HepG2 (cell line): ENCODE measurements at regions not wholly inside any gene's neighbourhood (a gene's known extent, or its start where the extent isn't known, plus 50 kb on each side); places are given as distances from the start of the nearest gene placed in this dataset.

Experiments
- ATAC-seq: fragments of 200-7000 bp; cut with Tn5 transposase; 3 replicates; pipeline ENCODE4 v1.9.1; 2020; ENCODE audit warnings: mild to moderate bottlenecking, moderate library complexity
- BruUV-seq: library from RNA; stranded (reverse); fragments of 400-500 nt; replicated peaks from 2 replicates; lab custom pipeline; 2021; lab: Mats Ljungman, UMichigan
- CTCF ChIA-PET: fragments of 300-600 bp; formaldehyde crosslinking; extraction: SDS; loops from one replicate; lab custom pipeline; 2021; ENCODE audit warnings: low total read pairs, inconsistent platforms, low intra/inter-chr PET ratio; lab: Yijun Ruan, JAX
- POLR2A ChIA-PET: fragments of 350-600 bp; sonication (Branson Sonifier 250); formaldehyde crosslinking; loops from one replicate; lab custom pipeline; 2020; ENCODE audit warnings: antibody characterized with exemption, inconsistent platforms; lab: Yijun Ruan, JAX
- DNase-seq: peaks from one replicate; pipeline ENCODE4 v3.0.0-alpha.2; 2015; ENCODE audit warnings: low spot score
- FAIRE-seq: peaks from 3 replicates; lab custom pipeline; 2011; peaks lifted over from hg19 to GRCh38; lab: Jason Lieb, UNC
- H2AFZ ChIP-seq: one replicate; pipeline ENCODE4 v1.6.1; 2011; ENCODE audit warnings: low read length, inconsistent platforms
- H3K27ac ChIP-seq: fragments of 300-600 bp; 3 replicates; pipeline ENCODE4 v1.8.0; 2011; ENCODE audit warnings: mixed run types, mild to moderate bottlenecking, mixed read lengths, low read length, inconsistent platforms; ENCODE audit not compliant: insufficient read depth; ENCODE audit errors: extremely low read length
- H3K27me3 ChIP-seq, 2 experiments: fragments of 200-600 bp in 1 of 2; 2 replicates in 1 of 2; 3 replicates in 1 of 2; pipeline versions ENCODE4 v1.6.0 to v1.8.0; 2011; ENCODE audit warnings: low read length in 2 of 2, mild to moderate bottlenecking in 2 of 2, moderate library complexity in 2 of 2, inconsistent platforms in 1 of 2; ENCODE audit not compliant: insufficient read depth in 2 of 2, control insufficient read depth in 1 of 2
- H3K36me3 ChIP-seq, 2 experiments: fragments of 200-600 bp in 1 of 2; replicated peaks in 1 of 2; 2 replicates in 1 of 2; 3 replicates in 1 of 2; pipeline versions ENCODE4 v1.5.1 to v1.8.0; 2011; ENCODE audit warnings: low read length in 2 of 2, inconsistent platforms in 1 of 2; ENCODE audit not compliant: insufficient read depth in 2 of 2, control insufficient read depth in 1 of 2
- H3K4me1 ChIP-seq: 2 replicates; pipeline ENCODE4 v1.5.1; 2012; ENCODE audit warnings: low read length, inconsistent platforms; ENCODE audit not compliant: insufficient read depth
- H3K4me2 ChIP-seq: 2 replicates; pipeline ENCODE4 v1.6.0; 2011; ENCODE audit warnings: low read depth, low read length, inconsistent platforms
- H3K4me3 ChIP-seq, 3 experiments: fragments of 200-600 bp in 1 of 3; sonication (generic), shearing (Covaris generic) in 1 of 3; replicated peaks in 1 of 3; 2 replicates each; pipeline ENCODE4 v1.5.1; 2011 to 2016; ENCODE audit warnings: low read length in 3 of 3, inconsistent platforms in 2 of 3, low read depth in 2 of 3, mild to moderate bottlenecking in 2 of 3, control low read depth in 1 of 3, mixed read lengths in 1 of 3; ENCODE audit not compliant: insufficient read depth in 1 of 3
- H3K79me2 ChIP-seq: one replicate; pipeline ENCODE4 v1.6.1; 2011; ENCODE audit warnings: low read length, inconsistent platforms; ENCODE audit not compliant: insufficient read depth
- H3K9ac ChIP-seq: 2 replicates; pipeline ENCODE4 v1.6.0; 2011; ENCODE audit warnings: mild to moderate bottlenecking, low read depth, low read length, inconsistent platforms; ENCODE audit not compliant: insufficient read depth
- H3K9me3 ChIP-seq: 2 replicates; pipeline ENCODE4 v1.5.1; 2012; ENCODE audit warnings: mild to moderate bottlenecking, low read length
- H4K20me1 ChIP-seq: 2 replicates; pipeline ENCODE4 v1.6.0; 2011; ENCODE audit warnings: inconsistent platforms, mild to moderate bottlenecking, low read length, moderate library complexity; ENCODE audit not compliant: insufficient read depth
- CAMTA2 ChIP-seq: sonication (generic); formaldehyde crosslinking; IDR thresholded peaks from 2 replicates; pipeline ENCODE4 v1.4.0; 2020; ENCODE audit warnings: mild to moderate bottlenecking, missing genetic modification reagents, borderline replicate concordance
- EP300 ChIP-seq, 3 experiments: sonication (generic) in 1 of 3; formaldehyde crosslinking in 1 of 3; IDR thresholded peaks; 2 replicates each; pipeline versions ENCODE4 v1.5.1 to v1.6.1; 2011 to 2020; ENCODE audit warnings: low read depth in 2 of 3, low read length in 2 of 3, borderline replicate concordance in 1 of 3, improper control_type of control experiment in 1 of 3, mild to moderate bottlenecking in 1 of 3, missing genetic modification reagents in 1 of 3, moderate library complexity in 1 of 3
- HNRNPK ChIP-seq: fragments of 200-400 bp; formaldehyde crosslinking; IDR thresholded peaks from 2 replicates; pipeline ENCODE4 v1.6.1; 2018; ENCODE audit warnings: low read length, low read depth, moderate library complexity, mild to moderate bottlenecking; ENCODE audit not compliant: poor library complexity, severe bottlenecking
- NFAT5 ChIP-seq: sonication (generic); formaldehyde crosslinking; IDR thresholded peaks from 2 replicates; pipeline ENCODE4 v1.4.0; 2020; ENCODE audit warnings: missing genetic modification reagents
- SPEN ChIP-seq: sonication (generic); formaldehyde crosslinking; IDR thresholded peaks from 2 replicates; pipeline ENCODE4 v1.5.1; 2020; ENCODE audit warnings: low read depth, mild to moderate bottlenecking, missing genetic modification reagents
- ZBED4 ChIP-seq: sonication (generic); formaldehyde crosslinking; IDR thresholded peaks from 2 replicates; pipeline ENCODE4 v1.4.0; 2020; ENCODE audit warnings: missing genetic modification reagents, borderline replicate concordance
- ZFP36L2 ChIP-seq: sonication (generic); formaldehyde crosslinking; IDR thresholded peaks from 2 replicates; pipeline ENCODE4 v1.4.0; 2020; ENCODE audit warnings: missing genetic modification reagents
- ZNF256 ChIP-seq: sonication (generic); formaldehyde crosslinking; conservative IDR thresholded peaks from 2 replicates; pipeline ENCODE4 v1.4.0; 2020; ENCODE audit warnings: missing genetic modification reagents
- ZNF770 ChIP-seq: sonication (generic); formaldehyde crosslinking; IDR thresholded peaks from 2 replicates; pipeline ENCODE4 v1.5.0; 2020; ENCODE audit warnings: mild to moderate bottlenecking, missing genetic modification reagents
- ZNF83 ChIP-seq: sonication (generic); formaldehyde crosslinking; IDR thresholded peaks from 2 replicates; pipeline ENCODE4 v1.4.0; 2020; ENCODE audit warnings: missing genetic modification reagents, mild to moderate bottlenecking, borderline replicate concordance
- WGBS: methylation state at CpG from one replicate; pipeline ENCODE4 v1.1.6; 2017; ENCODE audit warnings: low lambda C conversion rate; 5-methylcytosine and 5-hydroxymethylcytosine counted together
- in situ Hi-C: cut with HindIII; loops from 2 replicates; pipeline ENCODE4 v1.10.0; 2017; ENCODE audit warnings: low pct_unique_long_range_greater_than_20kb; ENCODE audit not compliant: extremely low pct_ligation_motif_present
- intact Hi-C: fragments of 100-400 bp; cut with micrococcal nuclease; formaldehyde crosslinking; loops from one replicate; pipeline ENCODE4 v1.10.0; 2022; ENCODE audit not compliant: unreplicated experiment

- TF ChIP-seq ZNF83 (CRISPR knock-in tag) (no peak), ZNF256 (no peak), ZNF770 (no peak), ZFP36L2 (CRISPR knock-in tag) (no peak), SPEN (CRISPR knock-in tag) (no peak), HNRNPK (no peak), ZBED4 (CRISPR knock-in tag) (no peak)
These were observed 619.1 kb upstream of the DDX18 start (continued) for GRCh38 chr2:117195381-117195780.

GRCh38 chr2:117199511-117199910 lies 615.0 kb upstream of the DDX18 start:
- ChIA-PET POLR2A (no interaction called here), CTCF (no interaction called here)
- H3K4me2 ChIP-seq: no peak overlapping the region
- H3K27me3 ChIP-seq: no peaks in the 10 kb centered on the region
- peaks cover 7% of the 10 kb centered on the region for H3K9me3 ChIP-seq
- no peak overlapping the region for H2AFZ ChIP-seq
- in situ Hi-C loops: no loop called here
- intact Hi-C loops: no loop called here
- H3K79me2 ChIP-seq: no peaks in the 10 kb centered on the region
- DNase-seq (no peak), ATAC-seq (no peak), FAIRE-seq (no peak)
- H3K4me3 ChIP-seq: no peak overlapping the region
- H3K4me1 ChIP-seq: no peaks in the 10 kb centered on the region
- no peaks in the 10 kb centered on the region for H4K20me1 ChIP-seq
- no peaks in the 10 kb centered on the region for H3K36me3 ChIP-seq
- H3K9ac ChIP-seq: no peak overlapping the region
- H3K27ac ChIP-seq: no peak overlapping the region
- BruUV-seq: no TSS peak
- WGBS: 5% methylated on average over 4 of the region's 4 CpGs
- TF ChIP-seq CAMTA2 (CRISPR knock-in tag) (no peak), EP300 (IDR thresholded peaks at IDR 0.05; ENCODE audit: low read depth in 2 of 2, low read length in 2 of 2) (no peak), EP300 (CRISPR knock-in tag; IDR thresholded peaks at IDR 0.05; ENCODE audit: borderline replicate concordance) (no peak), NFAT5 (no peak)
